Smooth muscle cell (in vitro differentiated cells): ENCODE measurements at regions not wholly inside any gene's neighbourhood (a gene's known extent, or its start where the extent isn't known, plus 50 kb on each side); places are given as distances from the start of the nearest gene placed in this dataset.
"Not testable (repeated sequence)": the region's sequence is repeated elsewhere in the genome, so short reads cannot be mapped to it uniquely, and the experiment has no call there.

Experiments used
- DNase-seq: peaks from one replicate; lab custom pipeline; 2025; ENCODE audit not compliant: unreplicated experiment; lab: John Stamatoyannopoulos, UW
- H2AFZ ChIP-seq: fragments of 200-600 bp; sonication (generic); 2 replicates; pipeline ENCODE4 v1.6.0; 2016; ENCODE audit warnings: antibody characterized with exemption, low read depth, mild to moderate bottlenecking
- H3F3A ChIP-seq: fragments of 200-600 bp; sonication (generic); 2 replicates; pipeline ENCODE4 v1.6.0; 2017; ENCODE audit warnings: antibody characterized with exemption, low read depth
- H3K27ac ChIP-seq: fragments of 200-600 bp; sonication (generic); 2 replicates; pipeline ENCODE4 v1.5.1; 2016; ENCODE audit warnings: low read depth, mild to moderate bottlenecking
- H3K27me3 ChIP-seq: fragments of 200-600 bp; sonication (generic); 2 replicates; pipeline ENCODE4 v1.6.1; 2016; ENCODE audit warnings: low read depth, mild to moderate bottlenecking
- H3K36me3 ChIP-seq: fragments of 200-600 bp; sonication (generic); 2 replicates; pipeline ENCODE4 v1.5.1; 2016; ENCODE audit warnings: low read depth
- H3K4me1 ChIP-seq: fragments of 200-600 bp; sonication (generic); 2 replicates; pipeline ENCODE4 v1.5.1; 2016; ENCODE audit warnings: low read depth
- H3K4me2 ChIP-seq: fragments of 200-600 bp; sonication (generic); 2 replicates; pipeline ENCODE4 v1.6.0; 2016; ENCODE audit warnings: mild to moderate bottlenecking
- H3K4me3 ChIP-seq: fragments of 200-600 bp; sonication (generic); 2 replicates; pipeline ENCODE4 v1.5.1; 2016; ENCODE audit warnings: mild to moderate bottlenecking
- H3K79me2 ChIP-seq: fragments of 200-600 bp; sonication (generic); 2 replicates; pipeline ENCODE4 v1.6.0; 2016; ENCODE audit warnings: low read depth, mild to moderate bottlenecking
- H3K9ac ChIP-seq: fragments of 200-600 bp; sonication (generic); 2 replicates; pipeline ENCODE4 v1.6.0; 2016; ENCODE audit warnings: low read depth
- H3K9me3 ChIP-seq: fragments of 200-600 bp; sonication (generic); replicated peaks from 2 replicates; pipeline ENCODE4 v1.5.1; 2016; ENCODE audit warnings: low read depth
- H4K20me1 ChIP-seq: fragments of 200-600 bp; sonication (generic); 2 replicates; pipeline ENCODE4 v1.6.0; 2016; ENCODE audit warnings: low read depth
- CTCF ChIP-seq: fragments of 200-600 bp; sonication (generic); IDR thresholded peaks from 2 replicates; pipeline ENCODE4 v1.5.1; 2017; ENCODE audit warnings: borderline replicate concordance, mild to moderate bottlenecking, antibody characterized with exemption; ENCODE audit not compliant: insufficient read depth, poor library complexity, severe bottlenecking
- WGBS: methylation state at CpG from one replicate; pipeline ENCODE4 v1.1.7; 2016; ENCODE audit warnings: low lambda C conversion rate; 5-methylcytosine and 5-hydroxymethylcytosine counted together

GRCh38 chr20:29326376-29327070 lies 1930.9 kb upstream of the DEFB115 start:
- Histone ChIP-seq H3K4me1 (no peaks in the 10 kb centered on the region), H3K36me3 (no peaks in the 10 kb centered on the region), H2AFZ (no peak overlapping the region), H4K20me1 (no peaks in the 10 kb centered on the region), H3K9me3 (no peaks in the 10 kb centered on the region), H3K27ac (no peak overlapping the region), H3K9ac (no peak overlapping the region), H3F3A (no peaks in the 10 kb centered on the region), H3K4me3 (no peak overlapping the region), H3K4me2 (no peak overlapping the region), H3K79me2 (no peaks in the 10 kb centered on the region), H3K27me3 (no peaks in the 10 kb centered on the region)
- DNase-seq = no peak
- 73% methylated on average over 27 of the region's 27 CpGs for WGBS
- no peak for TF ChIP-seq CTCF

GRCh38 chr20:29327600-29328420 lies 1929.7 kb upstream of the DEFB115 start:
- H3K4me1 ChIP-seq, H2AFZ ChIP-seq, H4K20me1 ChIP-seq, H3K27me3 ChIP-seq, H3K4me3 ChIP-seq, H3K79me2 ChIP-seq, H3K9ac ChIP-seq, H3K36me3 ChIP-seq, H3K27ac ChIP-seq, H3F3A ChIP-seq, H3K4me2 ChIP-seq, H3K9me3 ChIP-seq, DNase-seq: not testable (repeated sequence)
- 53% methylated on average over 30 of the region's 33 CpGs for WGBS

GRCh38 chr20:29330429-29331115 lies 1926.9 kb upstream of the DEFB115 start:
- not testable (repeated sequence) for H3K27ac ChIP-seq, H3K4me3 ChIP-seq, DNase-seq, H3K27me3 ChIP-seq, H4K20me1 ChIP-seq, H3K36me3 ChIP-seq, H3K9ac ChIP-seq, H3K9me3 ChIP-seq, H3F3A ChIP-seq, H3K4me1 ChIP-seq, H3K4me2 ChIP-seq, H3K79me2 ChIP-seq, H2AFZ ChIP-seq
- 52% methylated on average over 10 of the region's 10 CpGs for WGBS

GRCh38 chr20:29349836-29350235 lies 1907.6 kb upstream of the DEFB115 start:
- H3K9me3 ChIP-seq = no peaks in the 10 kb centered on the region
- no peak overlapping the region for H3K4me2 ChIP-seq
- H3K36me3 ChIP-seq = no peaks in the 10 kb centered on the region
- no peaks in the 10 kb centered on the region for H3F3A ChIP-seq
- WGBS = 69% methylated on average over 13 of the region's 14 CpGs
- H3K9ac ChIP-seq = no peak overlapping the region
- no peaks in the 10 kb centered on the region for H3K27me3 ChIP-seq
- DNase-seq = no peak
- H3K4me1 ChIP-seq = no peaks in the 10 kb centered on the region
- H4K20me1 ChIP-seq = no peaks in the 10 kb centered on the region
- H2AFZ ChIP-seq = no peak overlapping the region
- TF ChIP-seq CTCF = no peak
- H3K27ac ChIP-seq = no peak overlapping the region
- no peaks in the 10 kb centered on the region for H3K79me2 ChIP-seq
- H3K4me3 ChIP-seq = no peak overlapping the region

- H3K27me3 ChIP-seq, H3K79me2 ChIP-seq, H2AFZ ChIP-seq, H3K27ac ChIP-seq, H4K20me1 ChIP-seq, H3K9ac ChIP-seq, H3K4me2 ChIP-seq, H3K9me3 ChIP-seq, H3K4me1 ChIP-seq, H3K36me3 ChIP-seq, H3K4me3 ChIP-seq, H3F3A ChIP-seq, DNase-seq: not testable (repeated sequence)
- WGBS = 36% methylated on average over 2 of the region's 2 CpGs
Observed at GRCh38 chr20:29375937-29376336, 1881.5 kb upstream of the DEFB115 start.

- 46% methylated on average over 9 of the region's 9 CpGs for WGBS
- H3K4me3 ChIP-seq, H3K36me3 ChIP-seq: not testable (repeated sequence)
Observed at GRCh38 chr20:29392853-29393252, 1864.6 kb upstream of the DEFB115 start.

More at GRCh38 chr20:29392853-29393252, 1864.6 kb upstream of the DEFB115 start:
- H4K20me1 ChIP-seq, H3K4me1 ChIP-seq, H3K79me2 ChIP-seq, H3K9ac ChIP-seq, H3K9me3 ChIP-seq, H3F3A ChIP-seq, H3K27me3 ChIP-seq, H2AFZ ChIP-seq, H3K4me2 ChIP-seq, H3K27ac ChIP-seq, DNase-seq: not testable (repeated sequence)
